Astrocyte (in vitro differentiated cells and primary cell): ENCODE measurements at regions not wholly inside any gene's neighbourhood (a gene's known extent, or its start where the extent isn't known, plus 50 kb on each side); places are given as distances from the start of the nearest gene placed in this dataset.

ENCODE experiments used
- DNase-seq: peaks from one replicate; pipeline ENCODE4 v3.0.0-alpha.2; 2010; ENCODE audit warnings: low read depth
- FAIRE-seq: peaks from 2 replicates; lab custom pipeline; 2011; peaks lifted over from hg19 to GRCh38; lab: Jason Lieb, UNC
- H2AFZ ChIP-seq: 2 replicates; pipeline ENCODE4 v1.6.0; 2012; ENCODE audit warnings: low read depth, low read length, inconsistent platforms
- H3K27ac ChIP-seq: 2 replicates; pipeline ENCODE4 v1.5.1; 2011; ENCODE audit warnings: low read depth, low read length, inconsistent platforms
- H3K27me3 ChIP-seq: 2 replicates; pipeline ENCODE4 v1.6.0; 2011; ENCODE audit warnings: low read length, inconsistent platforms; ENCODE audit not compliant: insufficient read depth
- H3K36me3 ChIP-seq: 2 replicates; pipeline ENCODE4 v1.5.1; 2011; ENCODE audit warnings: low read length, inconsistent platforms; ENCODE audit not compliant: insufficient read depth
- H3K4me1 ChIP-seq: 2 replicates; pipeline ENCODE4 v1.5.1; 2011; ENCODE audit warnings: low read length, inconsistent platforms; ENCODE audit not compliant: insufficient read depth
- H3K4me2 ChIP-seq: 2 replicates; pipeline ENCODE4 v1.6.0; 2012; ENCODE audit warnings: low read length, inconsistent platforms
- H3K4me3 ChIP-seq: 2 replicates; pipeline ENCODE4 v1.5.1; 2011; ENCODE audit warnings: low read depth, mild to moderate bottlenecking, low read length, inconsistent platforms; ENCODE audit not compliant: insufficient read depth
- H3K79me2 ChIP-seq: 2 replicates; pipeline ENCODE4 v1.6.0; 2012; ENCODE audit warnings: mild to moderate bottlenecking, low read length, inconsistent platforms; ENCODE audit not compliant: insufficient read depth
- H3K9ac ChIP-seq: 2 replicates; pipeline ENCODE4 v1.6.0; 2012; ENCODE audit warnings: mild to moderate bottlenecking, low read length, inconsistent platforms
- H3K9me3 ChIP-seq: 2 replicates; pipeline ENCODE4 v1.5.1; 2012; ENCODE audit warnings: low read depth, mild to moderate bottlenecking, low read length, inconsistent platforms; ENCODE audit not compliant: insufficient read depth
- H4K20me1 ChIP-seq: 2 replicates; pipeline ENCODE4 v1.6.0; 2012; ENCODE audit warnings: low read length, inconsistent platforms; ENCODE audit not compliant: insufficient read depth
- H3K27ac Mint-ChIP-seq: one replicate; pipeline ENCODE4 v1.8.0; 2021; ENCODE audit warnings: mild to moderate bottlenecking, mixed read lengths; ENCODE audit not compliant: unreplicated experiment
- H3K27me3 Mint-ChIP-seq: one replicate; pipeline ENCODE4 v1.8.0; 2021; ENCODE audit warnings: low read depth, mixed read lengths; ENCODE audit not compliant: unreplicated experiment
- H3K36me3 Mint-ChIP-seq: one replicate; pipeline ENCODE4 v1.8.0; 2021; ENCODE audit warnings: low read depth, mixed read lengths; ENCODE audit not compliant: unreplicated experiment
- H3K4me1 Mint-ChIP-seq: one replicate; pipeline ENCODE4 v1.8.0; 2021; ENCODE audit warnings: low read depth, mixed read lengths; ENCODE audit not compliant: unreplicated experiment
- H3K4me3 Mint-ChIP-seq: one replicate; pipeline ENCODE4 v1.8.0; 2021; ENCODE audit warnings: mild to moderate bottlenecking, moderate library complexity, mixed read lengths; ENCODE audit not compliant: unreplicated experiment
- H3K9me3 Mint-ChIP-seq: one replicate; pipeline ENCODE4 v1.8.0; 2021; ENCODE audit warnings: mild to moderate bottlenecking, mixed read lengths; ENCODE audit not compliant: unreplicated experiment
- EZH2 ChIP-seq: IDR thresholded peaks from 2 replicates; pipeline ENCODE4 v1.6.1; 2012; ENCODE audit warnings: mild to moderate bottlenecking, low read length, inconsistent platforms; ENCODE audit not compliant: insufficient read depth
- TF ChIP-seq, protein P1 (sequence below): IDR thresholded peaks from 2 replicates; pipeline ENCODE4 v1.5.1; 2011; ENCODE audit warnings: low read depth, mild to moderate bottlenecking, inconsistent platforms, low read length, moderate library complexity; ENCODE audit not compliant: insufficient read depth

DNA sequence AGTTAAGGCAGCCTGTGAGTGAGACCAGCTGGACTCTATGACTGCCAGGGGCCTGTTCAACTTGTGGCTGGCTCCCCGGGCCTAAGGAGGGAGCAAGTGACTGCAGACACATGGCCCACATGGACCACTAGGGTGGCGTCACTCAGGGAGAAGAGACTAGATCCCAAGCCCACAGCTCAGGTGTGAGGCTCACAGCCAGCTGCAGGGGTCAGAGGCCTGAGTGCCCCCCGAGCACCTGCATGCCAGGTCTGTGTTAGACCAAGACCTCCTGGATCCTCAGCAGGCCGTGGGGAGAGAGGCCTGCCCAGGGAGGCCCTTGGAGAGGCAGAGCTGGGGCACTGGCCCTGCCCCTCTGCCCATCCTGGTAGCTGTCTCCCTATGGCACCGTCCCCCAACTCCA is 142.4 kb upstream of the RUNX3 start:
- Mint-ChIP-seq H3K27ac (no peak overlapping the region), H3K36me3 (no peaks in the 10 kb centered on the region), H3K9me3 (peaks cover 17% of the 10 kb centered on the region), H3K4me1 (no peaks in the 10 kb centered on the region), H3K4me3 (no peak overlapping the region), H3K27me3 (peaks cover 47% of the 10 kb centered on the region)
- Histone ChIP-seq H3K4me3 (no peak overlapping the region), H3K9me3 (peaks cover 7% of the 10 kb centered on the region), H2AFZ (no peak overlapping the region), H3K79me2 (no peaks in the 10 kb centered on the region), H3K27ac (no peak overlapping the region), H3K27me3 (peaks cover 27% of the 10 kb centered on the region), H3K4me2 (no peak overlapping the region), H3K36me3 (no peaks in the 10 kb centered on the region), H3K9ac (no peak overlapping the region), H4K20me1 (no peaks in the 10 kb centered on the region), H3K4me1 (no peaks in the 10 kb centered on the region)
- DNase-seq (no peak), FAIRE-seq (no peak)
- no peak for TF ChIP-seq EZH2
- TF ChIP-seq, protein P1, sequence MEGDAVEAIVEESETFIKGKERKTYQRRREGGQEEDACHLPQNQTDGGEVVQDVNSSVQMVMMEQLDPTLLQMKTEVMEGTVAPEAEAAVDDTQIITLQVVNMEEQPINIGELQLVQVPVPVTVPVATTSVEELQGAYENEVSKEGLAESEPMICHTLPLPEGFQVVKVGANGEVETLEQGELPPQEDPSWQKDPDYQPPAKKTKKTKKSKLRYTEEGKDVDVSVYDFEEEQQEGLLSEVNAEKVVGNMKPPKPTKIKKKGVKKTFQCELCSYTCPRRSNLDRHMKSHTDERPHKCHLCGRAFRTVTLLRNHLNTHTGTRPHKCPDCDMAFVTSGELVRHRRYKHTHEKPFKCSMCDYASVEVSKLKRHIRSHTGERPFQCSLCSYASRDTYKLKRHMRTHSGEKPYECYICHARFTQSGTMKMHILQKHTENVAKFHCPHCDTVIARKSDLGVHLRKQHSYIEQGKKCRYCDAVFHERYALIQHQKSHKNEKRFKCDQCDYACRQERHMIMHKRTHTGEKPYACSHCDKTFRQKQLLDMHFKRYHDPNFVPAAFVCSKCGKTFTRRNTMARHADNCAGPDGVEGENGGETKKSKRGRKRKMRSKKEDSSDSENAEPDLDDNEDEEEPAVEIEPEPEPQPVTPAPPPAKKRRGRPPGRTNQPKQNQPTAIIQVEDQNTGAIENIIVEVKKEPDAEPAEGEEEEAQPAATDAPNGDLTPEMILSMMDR, result no peak

- Mint-ChIP-seq H3K36me3 (no peaks in the 10 kb centered on the region), H3K27me3 (peaks cover 63% of the 10 kb centered on the region), H3K4me1 (peaks cover 7% of the 10 kb centered on the region), H3K4me3 (no peak overlapping the region), H3K9me3 (peaks cover 4% of the 10 kb centered on the region), H3K27ac (no peak overlapping the region)
- H3K27ac ChIP-seq, result no peak overlapping the region
- no peaks in the 10 kb centered on the region for H3K36me3 ChIP-seq
- peaks cover 45% of the 10 kb centered on the region for H3K27me3 ChIP-seq
- FAIRE-seq, result no peak
- no peaks in the 10 kb centered on the region for H3K79me2 ChIP-seq
- peaks cover 6% of the 10 kb centered on the region for H3K4me1 ChIP-seq
- TF ChIP-seq EZH2, result no peak
- TF ChIP-seq, protein P1, result no peak
- H3K4me3 ChIP-seq, result no peak overlapping the region
- no peak overlapping the region for H3K4me2 ChIP-seq
- H3K9me3 ChIP-seq, result no peaks in the 10 kb centered on the region
- H2AFZ ChIP-seq, result no peak overlapping the region
- H3K9ac ChIP-seq, result no peak overlapping the region
- peaks cover 4% of the 10 kb centered on the region for H4K20me1 ChIP-seq
- DNase-seq, result no peak
Observed at GRCh38 chr1:25068829-25069228, 138.8 kb upstream of the RUNX3 start.

DNA sequence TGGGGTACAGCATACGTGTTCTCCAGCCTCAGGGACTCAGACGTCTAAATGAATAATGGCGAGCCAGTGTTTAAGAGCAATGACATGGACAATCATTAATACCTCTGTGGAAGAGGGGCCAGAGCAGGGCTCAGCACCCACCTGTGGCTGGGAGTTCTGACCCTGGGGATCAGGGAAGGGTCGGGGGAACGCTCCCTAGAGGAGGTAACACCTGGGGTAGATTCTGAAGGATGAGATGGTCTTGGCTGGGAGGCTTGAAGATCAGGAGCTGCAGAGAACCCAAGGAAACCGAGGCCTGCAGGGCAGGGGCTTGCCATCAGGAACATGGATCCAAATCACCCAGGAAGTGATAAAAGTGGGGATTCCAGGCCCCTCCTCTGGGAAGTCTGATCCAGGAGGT is 138.2 kb upstream of the RUNX3 start:
- Histone ChIP-seq H4K20me1 (peaks cover 8% of the 10 kb centered on the region), H3K79me2 (no peaks in the 10 kb centered on the region), H3K27me3 (peaks cover 45% of the 10 kb centered on the region), H3K9me3 (no peaks in the 10 kb centered on the region), H2AFZ (no peak overlapping the region), H3K36me3 (no peaks in the 10 kb centered on the region), H3K4me1 (peaks cover 6% of the 10 kb centered on the region), H3K4me2 (no peak overlapping the region), H3K9ac (no peak overlapping the region), H3K27ac (no peak overlapping the region), H3K4me3 (no peak overlapping the region)
- FAIRE-seq (no peak), DNase-seq (no peak)
- Mint-ChIP-seq H3K27ac (no peak overlapping the region), H3K4me1 (peaks cover 7% of the 10 kb centered on the region), H3K27me3 (peaks cover 63% of the 10 kb centered on the region), H3K4me3 (no peak overlapping the region), H3K36me3 (no peaks in the 10 kb centered on the region), H3K9me3 (peaks cover 4% of the 10 kb centered on the region)
- TF ChIP-seq EZH2, result no peak
- TF ChIP-seq, protein P1, result no peak
